Loucy (cell line): ENCODE measurements at regions not wholly inside any gene's neighbourhood (a gene's known extent, or its start where the extent isn't known, plus 50 kb on each side); places are given as distances from the start of the nearest gene placed in this dataset.
"Not testable (repeated sequence)": the region's sequence is repeated elsewhere in the genome, so short reads cannot be mapped to it uniquely, and the experiment has no call there.

Experiments
- H2AFZ ChIP-seq: fragments of 200-600 bp; sonication (generic); 2 replicates; pipeline ENCODE4 v1.6.0; 2016; ENCODE audit warnings: antibody characterized with exemption, mild to moderate bottlenecking, low read length, moderate library complexity
- H3F3A ChIP-seq: fragments of 200-600 bp; 2 replicates; pipeline ENCODE4 v1.6.0; 2016; ENCODE audit warnings: antibody characterized with exemption, low read depth, mild to moderate bottlenecking
- H3K27me3 ChIP-seq: fragments of 200-600 bp; sonication (generic); 2 replicates; pipeline ENCODE4 v1.6.1; 2014; ENCODE audit warnings: low read length, mild to moderate bottlenecking; ENCODE audit not compliant: insufficient read depth, poor library complexity, severe bottlenecking
- H3K36me3 ChIP-seq: fragments of 200-600 bp; sonication (generic); 2 replicates; pipeline ENCODE4 v1.6.1; 2016; ENCODE audit warnings: low read length; ENCODE audit not compliant: insufficient read depth
- H3K4me1 ChIP-seq: fragments of 200-600 bp; sonication (generic); 2 replicates; pipeline ENCODE4 v1.5.1; 2014; ENCODE audit warnings: low read length, mild to moderate bottlenecking; ENCODE audit not compliant: insufficient read depth, poor library complexity, severe bottlenecking
- H3K4me2 ChIP-seq: fragments of 200-600 bp; sonication (generic); 2 replicates; pipeline ENCODE4 v1.6.0; 2014; ENCODE audit warnings: antibody characterized with exemption, low read length, low read depth, mild to moderate bottlenecking; ENCODE audit not compliant: poor library complexity, severe bottlenecking
- H3K4me3 ChIP-seq: fragments of 200-600 bp; sonication (generic); 2 replicates; pipeline ENCODE4 v1.5.1; 2014; ENCODE audit warnings: low read length, mild to moderate bottlenecking, mixed read lengths; ENCODE audit not compliant: poor library complexity, severe bottlenecking
- H3K79me2 ChIP-seq: fragments of 200-600 bp; sonication (generic); 2 replicates; pipeline ENCODE4 v1.6.1; 2014; ENCODE audit warnings: low read length; ENCODE audit not compliant: insufficient read depth
- H3K9ac ChIP-seq: fragments of 200-600 bp; sonication (generic); 2 replicates; pipeline ENCODE4 v1.6.0; 2014; ENCODE audit warnings: mild to moderate bottlenecking, low read depth, low read length, moderate library complexity; ENCODE audit not compliant: poor library complexity, severe bottlenecking
- H3K9me2 ChIP-seq: fragments of 200-600 bp; sonication (generic); replicated peaks from 2 replicates; pipeline ENCODE4 v1.6.1; 2016; ENCODE audit warnings: low read depth, low read length, mixed read lengths
- H3K9me3 ChIP-seq: fragments of 200-600 bp; sonication (generic); 2 replicates; pipeline ENCODE4 v1.6.1; 2014; ENCODE audit warnings: mild to moderate bottlenecking, antibody characterized with exemption, low read length, low read depth; ENCODE audit not compliant: insufficient read depth
- H4K20me1 ChIP-seq: fragments of 200-600 bp; sonication (generic); 2 replicates; pipeline ENCODE4 v1.6.0; 2014; ENCODE audit warnings: antibody characterized with exemption, low read length, mild to moderate bottlenecking; ENCODE audit not compliant: insufficient read depth, poor library complexity, severe bottlenecking
- EZH2phosphoT487 ChIP-seq: fragments of 200-600 bp; IDR thresholded peaks from 2 replicates; pipeline ENCODE4 v1.6.1; 2018; ENCODE audit warnings: antibody characterized with exemption, mild to moderate bottlenecking, moderate library complexity, borderline replicate concordance
- TF ChIP-seq, protein P1 (sequence below): fragments of 200-600 bp; sonication (generic); conservative IDR thresholded peaks from 2 replicates; pipeline ENCODE4 v1.5.1; 2014; ENCODE audit warnings: mild to moderate bottlenecking, antibody characterized with exemption, low read length

DNA sequence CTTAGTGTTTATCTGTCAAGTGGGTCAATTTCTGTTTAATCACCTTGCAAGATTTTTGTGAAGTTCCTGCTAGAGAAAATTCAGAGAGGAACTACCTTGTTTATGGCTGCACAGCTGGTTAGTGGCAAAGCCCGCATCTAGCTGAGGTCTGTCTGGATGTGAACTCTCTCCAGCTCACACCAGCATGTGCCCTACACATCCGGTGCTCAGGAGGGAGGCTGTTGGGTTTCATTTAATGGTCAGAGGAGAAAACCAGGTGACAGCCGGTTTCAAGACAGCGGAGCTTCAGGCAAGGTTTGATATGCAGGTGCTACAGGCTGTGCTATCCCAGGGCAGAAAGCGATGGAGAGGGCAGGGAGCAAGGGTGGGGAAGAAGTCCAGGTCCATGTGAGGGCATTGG, 351.1 kb downstream of the ACTR3B start:
- Histone ChIP-seq H3K4me3 (no peak overlapping the region), H3K4me1 (no peaks in the 10 kb centered on the region), H3F3A (no peaks in the 10 kb centered on the region), H3K27me3 (no peaks in the 10 kb centered on the region), H4K20me1 (no peaks in the 10 kb centered on the region), H3K9me2 (no peaks in the 10 kb centered on the region), H3K9me3 (no peaks in the 10 kb centered on the region), H3K79me2 (no peaks in the 10 kb centered on the region), H3K9ac (no peak overlapping the region), H3K36me3 (no peaks in the 10 kb centered on the region), H3K4me2 (no peak overlapping the region), H2AFZ (no peak overlapping the region)
- no peak for TF ChIP-seq EZH2phosphoT487
- TF ChIP-seq, protein P1, sequence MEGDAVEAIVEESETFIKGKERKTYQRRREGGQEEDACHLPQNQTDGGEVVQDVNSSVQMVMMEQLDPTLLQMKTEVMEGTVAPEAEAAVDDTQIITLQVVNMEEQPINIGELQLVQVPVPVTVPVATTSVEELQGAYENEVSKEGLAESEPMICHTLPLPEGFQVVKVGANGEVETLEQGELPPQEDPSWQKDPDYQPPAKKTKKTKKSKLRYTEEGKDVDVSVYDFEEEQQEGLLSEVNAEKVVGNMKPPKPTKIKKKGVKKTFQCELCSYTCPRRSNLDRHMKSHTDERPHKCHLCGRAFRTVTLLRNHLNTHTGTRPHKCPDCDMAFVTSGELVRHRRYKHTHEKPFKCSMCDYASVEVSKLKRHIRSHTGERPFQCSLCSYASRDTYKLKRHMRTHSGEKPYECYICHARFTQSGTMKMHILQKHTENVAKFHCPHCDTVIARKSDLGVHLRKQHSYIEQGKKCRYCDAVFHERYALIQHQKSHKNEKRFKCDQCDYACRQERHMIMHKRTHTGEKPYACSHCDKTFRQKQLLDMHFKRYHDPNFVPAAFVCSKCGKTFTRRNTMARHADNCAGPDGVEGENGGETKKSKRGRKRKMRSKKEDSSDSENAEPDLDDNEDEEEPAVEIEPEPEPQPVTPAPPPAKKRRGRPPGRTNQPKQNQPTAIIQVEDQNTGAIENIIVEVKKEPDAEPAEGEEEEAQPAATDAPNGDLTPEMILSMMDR = no peak

DNA sequence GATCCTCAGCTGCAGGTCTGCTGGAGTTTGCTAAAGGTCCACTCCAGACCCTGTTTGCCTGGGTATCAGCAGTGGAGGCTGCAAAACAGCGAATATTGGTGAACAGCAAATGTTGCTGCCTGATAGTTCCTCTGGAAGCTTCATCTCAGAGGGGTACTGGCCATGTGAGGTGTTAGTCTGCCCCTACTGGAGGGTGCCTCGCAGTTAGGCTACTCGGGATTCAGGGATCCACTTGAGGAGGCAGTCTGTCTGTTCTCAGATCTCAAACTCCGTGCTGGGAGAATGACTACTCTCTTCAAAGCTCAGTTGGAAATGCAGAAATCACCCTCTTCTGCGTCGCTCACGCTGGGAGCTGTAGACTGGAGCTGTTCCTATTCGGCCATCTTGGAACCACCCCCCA, 362.7 kb downstream of the ACTR3B start:
- not testable (repeated sequence) for H4K20me1 ChIP-seq, H3K9me2 ChIP-seq, H3K4me3 ChIP-seq, H3K36me3 ChIP-seq, H3K79me2 ChIP-seq, H3K4me2 ChIP-seq, H3F3A ChIP-seq, H3K9me3 ChIP-seq, H3K4me1 ChIP-seq, H3K27me3 ChIP-seq, H2AFZ ChIP-seq, H3K9ac ChIP-seq

DNA sequence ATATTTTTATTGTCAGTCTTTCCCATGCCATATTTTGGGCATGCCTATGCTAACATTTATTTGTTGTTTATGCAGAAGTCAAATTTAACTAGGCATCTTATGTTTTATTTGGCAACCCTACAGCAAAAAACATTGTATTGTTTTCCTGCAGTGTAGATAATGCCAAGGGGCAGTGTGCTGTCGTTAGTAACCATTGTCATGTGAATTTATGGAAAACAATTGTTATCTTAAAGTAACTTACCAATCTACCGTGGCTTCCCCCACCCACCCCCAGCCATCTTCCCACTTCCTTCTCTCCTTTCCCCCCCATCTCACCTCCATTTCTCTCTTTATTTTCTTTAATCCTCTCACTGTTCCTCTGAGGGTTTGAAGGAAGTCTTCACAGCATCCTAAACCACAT, 370.5 kb downstream of the ACTR3B start:
- no peaks in the 10 kb centered on the region for H3K9me2 ChIP-seq
- no peak for TF ChIP-seq EZH2phosphoT487
- TF ChIP-seq, protein P1 = no peak
- no peaks in the 10 kb centered on the region for H3K79me2 ChIP-seq
- H2AFZ ChIP-seq = no peak overlapping the region
- H3K36me3 ChIP-seq = no peaks in the 10 kb centered on the region
- H4K20me1 ChIP-seq = no peaks in the 10 kb centered on the region
- H3K9ac ChIP-seq = no peak overlapping the region
- no peak overlapping the region for H3K4me2 ChIP-seq
- H3K27me3 ChIP-seq = no peaks in the 10 kb centered on the region
- no peak overlapping the region for H3K4me3 ChIP-seq
- no peaks in the 10 kb centered on the region for H3F3A ChIP-seq
- no peaks in the 10 kb centered on the region for H3K4me1 ChIP-seq
- no peaks in the 10 kb centered on the region; the same call in 1 of the 2 replicates for H3K9me3 ChIP-seq

DNA sequence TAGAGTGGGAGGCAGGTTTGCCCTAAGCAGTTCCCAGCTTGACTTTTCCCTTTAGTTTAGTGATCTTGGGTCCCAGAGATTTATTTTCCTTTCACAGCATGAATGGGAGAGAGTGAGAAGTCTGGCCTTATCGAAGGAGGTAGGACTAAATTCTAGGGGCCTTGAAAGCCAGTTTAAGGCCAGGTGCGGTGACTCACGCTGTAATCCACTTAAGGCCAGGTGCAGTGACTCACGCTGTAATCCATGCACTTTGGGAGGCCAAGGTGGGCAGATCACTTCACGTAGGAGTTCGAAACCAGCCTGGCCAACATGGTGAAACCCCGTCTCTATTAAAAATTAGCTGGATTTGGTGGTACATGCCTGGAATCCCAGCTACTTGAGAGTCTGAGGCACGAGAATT, 392.2 kb downstream of the ACTR3B start:
- no peaks in the 10 kb centered on the region for H3K4me1 ChIP-seq
- H3K4me2 ChIP-seq = no peak overlapping the region
- no peaks in the 10 kb centered on the region for H3K27me3 ChIP-seq
- no peak overlapping the region for H2AFZ ChIP-seq
- H3F3A ChIP-seq = no peaks in the 10 kb centered on the region
- H3K9me3 ChIP-seq = no peaks in the 10 kb centered on the region; the same call in 1 of the 2 replicates
- TF ChIP-seq EZH2phosphoT487 = no peak
- H3K79me2 ChIP-seq = no peaks in the 10 kb centered on the region
- no peak overlapping the region for H3K9ac ChIP-seq
- H3K36me3 ChIP-seq = no peaks in the 10 kb centered on the region
- no peak overlapping the region for H3K4me3 ChIP-seq
- no peaks in the 10 kb centered on the region for H4K20me1 ChIP-seq
- H3K9me2 ChIP-seq = no peaks in the 10 kb centered on the region
